ENCODE measurements at regions not wholly inside any gene's neighbourhood (a gene's known extent, or its start where the extent isn't known, plus 50 kb on each side); places are given as distances from the start of the nearest gene placed in this dataset.

DNA sequence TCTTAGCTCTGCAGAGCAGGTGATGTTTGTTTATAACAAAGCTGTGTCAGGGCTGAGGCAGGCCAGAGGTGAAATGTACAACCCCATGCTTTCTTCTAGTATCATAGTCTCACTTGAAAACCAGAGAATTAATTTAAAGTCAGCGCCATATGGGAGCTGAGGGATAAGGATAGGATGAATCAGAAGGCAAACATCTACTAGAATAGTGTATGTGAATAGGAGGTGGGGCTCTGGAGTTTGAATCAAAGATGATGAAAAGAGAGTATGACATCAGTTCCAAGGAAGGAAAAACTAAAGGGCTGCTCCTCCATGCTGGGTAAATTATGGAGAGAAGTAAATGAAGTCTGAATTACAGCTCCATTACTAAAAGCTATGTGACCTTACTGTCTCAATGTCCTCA, 441.5 kb downstream of the RASEF start:
- intact Hi-C loops (cut with DNase I; ENCODE audit: low total_unique reads): no loop called here
- 83 to 100% methylated on average over 1 of the region's 1 CpG for WGBS, 2 donors
- no peaks in the 10 kb centered on the region for H3K27me3 ChIP-seq
- H3K9me3 ChIP-seq: no peaks in the 10 kb centered on the region
- no peaks in the 10 kb centered on the region for H3K36me3 ChIP-seq (ENCODE audit: low read depth, missing control alignments)
- DNase-seq: no peak
- no peaks in the 10 kb centered on the region for H3K4me1 ChIP-seq
- TF ChIP-seq POLR2A (IDR thresholded peaks at IDR 0.05) (no peak), CTCF (IDR thresholded peaks at IDR 0.05) (no peak)
- H3K4me3 ChIP-seq: no peak overlapping the region
- no peak overlapping the region for H3K27ac ChIP-seq

DNA sequence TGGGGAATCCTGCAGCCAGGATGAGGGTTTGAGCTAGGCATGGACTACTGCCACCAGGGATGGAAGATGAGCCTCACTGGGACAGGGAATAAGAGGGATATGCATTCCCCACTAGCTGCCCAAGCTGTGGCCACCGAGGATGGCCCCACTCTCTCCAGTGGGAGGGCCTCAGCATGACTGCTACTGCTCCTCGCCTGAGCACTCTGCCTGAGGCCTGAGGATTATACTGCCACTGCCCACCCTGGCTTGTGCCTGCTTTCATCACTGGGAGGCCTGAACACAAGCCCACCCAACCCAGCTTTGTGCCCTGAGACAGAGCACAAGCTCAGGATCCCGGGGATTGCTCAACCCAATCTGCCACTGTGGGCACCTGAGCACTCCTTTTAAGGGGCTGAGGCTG, 425.6 kb downstream of the RASEF start:
- H3K9me3 ChIP-seq: no peaks in the 10 kb centered on the region
- TF ChIP-seq POLR2A (IDR thresholded peaks at IDR 0.05) (no peak), CTCF (IDR thresholded peaks at IDR 0.05) (no peak)
- no peak for DNase-seq
- WGBS, 2 donors: 95% methylated on average over 3 of the region's 3 CpGs; no CpG with 5 or more reads in 1 of the 2 donors
- H3K27me3 ChIP-seq: no peaks in the 10 kb centered on the region
- H3K4me3 ChIP-seq: no peak overlapping the region
- intact Hi-C loops (cut with DNase I; ENCODE audit: low total_unique reads): no loop called here
- no peaks in the 10 kb centered on the region for H3K4me1 ChIP-seq
- H3K36me3 ChIP-seq (ENCODE audit: low read depth, missing control alignments): no peaks in the 10 kb centered on the region
- no peak overlapping the region for H3K27ac ChIP-seq

GRCh38 chr9:82645600-82645999, 417.3 kb downstream of the RASEF start:
- TF ChIP-seq CTCF (IDR thresholded peaks at IDR 0.05) (no peak), POLR2A (IDR thresholded peaks at IDR 0.05) (no peak)
- no peak overlapping the region for H3K4me3 ChIP-seq
- intact Hi-C loops (cut with DNase I; ENCODE audit: low total_unique reads): no loop called here
- H3K27ac ChIP-seq: no peak overlapping the region
- H3K9me3 ChIP-seq: no peaks in the 10 kb centered on the region
- no peaks in the 10 kb centered on the region for H3K27me3 ChIP-seq
- no peaks in the 10 kb centered on the region for H3K36me3 ChIP-seq (ENCODE audit: low read depth, missing control alignments)
- no peaks in the 10 kb centered on the region for H3K4me1 ChIP-seq
- no peak for DNase-seq
- 57 to 73% methylated on average over 2 of the region's 2 CpGs for WGBS, 2 donors

GRCh38 chr9:82650368-82650767, 412.6 kb downstream of the RASEF start:
- H3K36me3 ChIP-seq (ENCODE audit: low read depth, missing control alignments): no peaks in the 10 kb centered on the region
- TF ChIP-seq CTCF (IDR thresholded peaks at IDR 0.05) (no peak), POLR2A (IDR thresholded peaks at IDR 0.05) (no peak)
- H3K4me3 ChIP-seq: no peak overlapping the region
- no peaks in the 10 kb centered on the region for H3K27me3 ChIP-seq
- no peaks in the 10 kb centered on the region for H3K4me1 ChIP-seq
- no peak overlapping the region for H3K27ac ChIP-seq
- 89 to 94% methylated on average over 3 of the region's 3 CpGs for WGBS, 2 donors
- intact Hi-C loops (cut with DNase I; ENCODE audit: low total_unique reads): no loop called here
- no peak for DNase-seq
- no peaks in the 10 kb centered on the region for H3K9me3 ChIP-seq

DNA sequence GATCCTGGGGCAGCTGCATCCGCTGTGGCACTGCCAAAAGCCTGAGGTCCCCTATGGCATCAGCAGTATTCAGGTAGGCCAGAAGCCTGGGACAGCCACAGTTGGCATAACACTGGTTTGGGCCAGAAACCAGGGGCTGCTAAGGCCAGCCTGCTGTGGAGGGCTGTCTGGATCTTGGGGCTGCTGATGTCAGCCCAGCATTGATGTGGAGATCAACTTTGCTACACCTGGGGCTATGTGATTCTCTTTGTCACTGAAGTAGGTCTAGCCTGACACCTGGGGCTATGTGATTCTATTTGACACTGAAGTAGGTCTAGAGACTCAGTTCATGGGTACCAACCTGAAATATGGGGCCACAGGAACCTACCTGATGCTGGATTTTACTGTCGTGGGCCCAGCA, 411.5 kb downstream of the RASEF start:
- no peak for TF ChIP-seq CTCF (IDR thresholded peaks at IDR 0.05)
- no peak for TF ChIP-seq POLR2A (IDR thresholded peaks at IDR 0.05)
- no peak for DNase-seq
- H3K4me3 ChIP-seq: no peak overlapping the region
- 90 to 100% methylated on average over 2 of the region's 2 CpGs for WGBS, 2 donors
- no peaks in the 10 kb centered on the region for H3K36me3 ChIP-seq (ENCODE audit: low read depth, missing control alignments)
- H3K9me3 ChIP-seq: no peaks in the 10 kb centered on the region
- H3K4me1 ChIP-seq: no peaks in the 10 kb centered on the region
- intact Hi-C loops (cut with DNase I; ENCODE audit: low total_unique reads): no loop called here
- H3K27me3 ChIP-seq: no peaks in the 10 kb centered on the region
- H3K27ac ChIP-seq: no peak overlapping the region

All from testis (tissue), 2 donors.